Endothelial cell of umbilical vein (primary cell): ENCODE measurements at regions not wholly inside any gene's neighbourhood (a gene's known extent, or its start where the extent isn't known, plus 50 kb on each side); places are given as distances from the start of the nearest gene placed in this dataset.

ENCODE experiments used
- BruUV-seq: library from RNA; stranded (reverse); fragments of 400-500 nt; replicated peaks from 2 replicates; lab custom pipeline; 2021; lab: Mats Ljungman, UMichigan
- CTCF ChIA-PET: fragments of 300-600, 350-600 bp; sonication (Branson Sonifier 250); formaldehyde crosslinking; loops from one replicate; lab custom pipeline; 2021; ENCODE audit warnings: antibody characterized with exemption, inconsistent platforms; lab: Charles Lee
- POLR2A ChIA-PET: fragments of 300-600, 350-600 bp; sonication (Branson Sonifier 250); formaldehyde crosslinking; loops from one replicate; lab custom pipeline; 2021; ENCODE audit warnings: antibody characterized with exemption, inconsistent platforms; lab: Charles Lee
- DNase-seq: peaks from one replicate; pipeline ENCODE4 v3.0.0-alpha.2; 2011; ENCODE audit warnings: low read depth, low spot score
- FAIRE-seq: peaks from 2 replicates; lab custom pipeline; 2011; peaks lifted over from hg19 to GRCh38; lab: Jason Lieb, UNC
- H2AFZ ChIP-seq: 2 replicates; pipeline ENCODE4 v1.6.0; 2012; ENCODE audit warnings: low read depth, low read length, control low read depth, inconsistent platforms
- H3K27ac ChIP-seq: 2 replicates; pipeline ENCODE4 v1.5.1; 2011; ENCODE audit warnings: low read depth, mild to moderate bottlenecking, control low read depth, low read length, moderate library complexity; ENCODE audit not compliant: insufficient read depth
- H3K27me3 ChIP-seq, 2 experiments: 2 replicates each; pipeline versions ENCODE4 v1.6.0 to v1.6.1; 2011; ENCODE audit warnings: low read length in 2 of 2, mixed read lengths in 1 of 2; ENCODE audit not compliant: control insufficient read depth in 2 of 2, insufficient read depth in 2 of 2
- H3K36me3 ChIP-seq, 2 experiments: 2 replicates in 1 of 2; 3 replicates in 1 of 2; pipeline ENCODE4 v1.5.1; 2011; ENCODE audit warnings: low read length in 2 of 2, mild to moderate bottlenecking in 1 of 2, moderate library complexity in 1 of 2; ENCODE audit not compliant: control insufficient read depth in 2 of 2, insufficient read depth in 2 of 2; ENCODE audit errors: extremely low read depth in 1 of 2
- H3K4me1 ChIP-seq: 3 replicates; pipeline ENCODE4 v1.5.1; 2011; ENCODE audit warnings: mild to moderate bottlenecking, low read length; ENCODE audit not compliant: control insufficient read depth, insufficient read depth; ENCODE audit errors: extremely low read depth
- H3K4me2 ChIP-seq: 2 replicates; pipeline ENCODE4 v1.6.1; 2011; ENCODE audit warnings: low read length, control low read depth, mixed read lengths; ENCODE audit not compliant: insufficient read depth
- H3K4me3 ChIP-seq, 3 experiments: fragments of 200-600 bp in 1 of 3; sonication (generic), shearing (Covaris generic) in 1 of 3; replicated peaks in 1 of 3; 2 replicates each; pipeline ENCODE4 v1.5.1; 2011 to 2016; ENCODE audit warnings: control low read depth in 3 of 3, low read length in 3 of 3, mild to moderate bottlenecking in 2 of 3, inconsistent platforms in 1 of 3, low read depth in 1 of 3, moderate library complexity in 1 of 3; ENCODE audit not compliant: insufficient read depth in 1 of 3
- H3K79me2 ChIP-seq: 2 replicates; pipeline ENCODE4 v1.6.0; 2012; ENCODE audit warnings: low read length, inconsistent platforms; ENCODE audit not compliant: control insufficient read depth, insufficient read depth
- H3K9ac ChIP-seq: replicated peaks from 2 replicates; pipeline ENCODE3; 2011; ENCODE audit warnings: low read length, control low read depth; ENCODE audit not compliant: insufficient read depth; ENCODE audit errors: extremely low read depth
- H3K9me1 ChIP-seq: replicated peaks from 3 replicates; pipeline ENCODE4 v1.6.0; 2011; ENCODE audit warnings: mild to moderate bottlenecking, low read length; ENCODE audit not compliant: control insufficient read depth, insufficient read depth; ENCODE audit errors: extremely low read depth
- H3K9me3 ChIP-seq: replicated peaks from 2 replicates; pipeline ENCODE4 v1.5.1; 2012; ENCODE audit warnings: low read length, inconsistent platforms; ENCODE audit not compliant: control insufficient read depth, insufficient read depth
- H4K20me1 ChIP-seq: replicated peaks from 2 replicates; pipeline ENCODE3; 2011; ENCODE audit warnings: mild to moderate bottlenecking, low read length; ENCODE audit not compliant: control insufficient read depth, insufficient read depth; ENCODE audit errors: extremely low read depth
- EZH2 ChIP-seq: IDR thresholded peaks from 2 replicates; pipeline ENCODE4 v1.6.1; 2012; ENCODE audit warnings: borderline replicate concordance, low read depth, mild to moderate bottlenecking, moderate library complexity, low read length, inconsistent platforms; ENCODE audit not compliant: severe bottlenecking
- FOS ChIP-seq: IDR thresholded peaks from 2 replicates; pipeline ENCODE4 v1.6.1; 2011; ENCODE audit warnings: mild to moderate bottlenecking, low read length, moderate library complexity, borderline replicate concordance; ENCODE audit not compliant: insufficient read depth
- GATA2 ChIP-seq: IDR thresholded peaks from 2 replicates; pipeline ENCODE4 v1.7.0; 2011; ENCODE audit warnings: low read depth, mild to moderate bottlenecking, moderate library complexity, mixed read lengths, low read length; ENCODE audit not compliant: insufficient read length, insufficient read depth
- JUN ChIP-seq: IDR thresholded peaks from 2 replicates; pipeline ENCODE4 v1.6.1; 2011; ENCODE audit warnings: borderline replicate concordance, low read depth; ENCODE audit not compliant: insufficient read length, insufficient read depth
- MYC ChIP-seq: IDR thresholded peaks from one replicate; pipeline ENCODE4 v1.6.1; 2011; ENCODE audit warnings: mild to moderate bottlenecking, low read depth, low read length
- POLR2A ChIP-seq: IDR thresholded peaks from 2 replicates; pipeline ENCODE4 v1.6.1; 2012; ENCODE audit warnings: low read depth, mild to moderate bottlenecking, control low read depth, low read length
- POLR2AphosphoS5 ChIP-seq: IDR thresholded peaks from 2 replicates; pipeline ENCODE4 v1.6.1; 2012; ENCODE audit warnings: low read depth, mild to moderate bottlenecking, control low read depth, low read length, moderate library complexity; ENCODE audit not compliant: insufficient read depth
- dilution Hi-C: fragments of 300-500 bp; cut with MboI; formaldehyde crosslinking; loops from one replicate; pipeline ENCODE4 v1.15.0; 2019; ENCODE audit warnings: low sequenced_read_pairs; ENCODE audit not compliant: extremely low pct_ligation_motif_present
- intact Hi-C: fragments of 100-400 bp; cut with micrococcal nuclease; formaldehyde crosslinking; loops from one replicate; pipeline ENCODE4 v1.10.0; 2022
- TF ChIP-seq, protein P1 (sequence below), 2 donors: IDR thresholded peaks; 1 replicate in 1 of 2; 2 replicates in 1 of 2; pipeline ENCODE4 v1.5.1; 2011; ENCODE audit warnings: low read length in 2 of 2, mild to moderate bottlenecking in 2 of 2, moderate library complexity in 2 of 2, control low read depth in 1 of 2, inconsistent platforms in 1 of 2, low read depth in 1 of 2; ENCODE audit not compliant: insufficient read depth in 1 of 2; ENCODE audit errors: extremely low read depth in 1 of 2
- TF ChIP-seq, protein P2 (sequence below): IDR thresholded peaks from 2 replicates; pipeline ENCODE4 v1.6.1; 2011; ENCODE audit not compliant: insufficient read depth, insufficient read length

DNA sequence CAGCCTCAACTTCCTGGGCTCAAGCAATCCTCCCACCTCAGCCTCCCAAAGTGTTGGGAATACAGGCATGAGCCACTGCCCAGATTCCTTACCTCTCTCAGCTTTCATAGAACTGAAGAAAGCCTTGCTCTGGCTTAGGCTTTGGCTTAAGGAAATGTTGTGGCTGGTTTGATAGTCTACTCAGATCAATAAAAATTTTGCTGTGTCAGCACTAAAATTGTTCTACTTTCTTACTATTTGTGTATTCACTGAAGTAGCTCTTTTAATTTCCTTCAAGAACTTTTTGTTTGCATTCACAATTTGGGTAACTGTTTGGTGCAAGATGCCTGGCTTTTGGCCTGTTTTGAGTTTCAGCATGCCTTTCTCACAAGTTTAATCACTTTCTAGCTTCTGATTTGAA lies 634.0 kb upstream of the FSHR start:
- TF ChIP-seq EZH2 (no peak), MYC (no peak), JUN (no peak), FOS (no peak), POLR2AphosphoS5 (no peak), POLR2A (no peak), GATA2 (no peak)
- TF ChIP-seq, protein P1, sequence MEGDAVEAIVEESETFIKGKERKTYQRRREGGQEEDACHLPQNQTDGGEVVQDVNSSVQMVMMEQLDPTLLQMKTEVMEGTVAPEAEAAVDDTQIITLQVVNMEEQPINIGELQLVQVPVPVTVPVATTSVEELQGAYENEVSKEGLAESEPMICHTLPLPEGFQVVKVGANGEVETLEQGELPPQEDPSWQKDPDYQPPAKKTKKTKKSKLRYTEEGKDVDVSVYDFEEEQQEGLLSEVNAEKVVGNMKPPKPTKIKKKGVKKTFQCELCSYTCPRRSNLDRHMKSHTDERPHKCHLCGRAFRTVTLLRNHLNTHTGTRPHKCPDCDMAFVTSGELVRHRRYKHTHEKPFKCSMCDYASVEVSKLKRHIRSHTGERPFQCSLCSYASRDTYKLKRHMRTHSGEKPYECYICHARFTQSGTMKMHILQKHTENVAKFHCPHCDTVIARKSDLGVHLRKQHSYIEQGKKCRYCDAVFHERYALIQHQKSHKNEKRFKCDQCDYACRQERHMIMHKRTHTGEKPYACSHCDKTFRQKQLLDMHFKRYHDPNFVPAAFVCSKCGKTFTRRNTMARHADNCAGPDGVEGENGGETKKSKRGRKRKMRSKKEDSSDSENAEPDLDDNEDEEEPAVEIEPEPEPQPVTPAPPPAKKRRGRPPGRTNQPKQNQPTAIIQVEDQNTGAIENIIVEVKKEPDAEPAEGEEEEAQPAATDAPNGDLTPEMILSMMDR (IDR thresholded peaks at IDR 0.05; ENCODE audit: extremely low read depth in 1 of 2, insufficient read depth in 1 of 2, low read depth in 1 of 2, low read length in 2 of 2): no peak
- TF ChIP-seq, protein P2, sequence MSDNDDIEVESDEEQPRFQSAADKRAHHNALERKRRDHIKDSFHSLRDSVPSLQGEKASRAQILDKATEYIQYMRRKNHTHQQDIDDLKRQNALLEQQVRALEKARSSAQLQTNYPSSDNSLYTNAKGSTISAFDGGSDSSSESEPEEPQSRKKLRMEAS: no peak
- Histone ChIP-seq H3K9me3 (no peaks in the 10 kb centered on the region), H3K9me1 (no peaks in the 10 kb centered on the region), H2AFZ (no peak overlapping the region), H3K27me3 (no peaks in the 10 kb centered on the region), H3K4me2 (no peak overlapping the region), H3K36me3 (no peaks in the 10 kb centered on the region), H4K20me1 (no peaks in the 10 kb centered on the region), H3K4me3 (no peak overlapping the region), H3K79me2 (no peaks in the 10 kb centered on the region), H3K4me1 (no peaks in the 10 kb centered on the region), H3K27ac (no peak overlapping the region), H3K9ac (no peak overlapping the region)
- CTCF ChIA-PET: no interaction called here
- DNase-seq (no peak), FAIRE-seq (no peak)
- no TSS peak for BruUV-seq
- intact Hi-C loops (no loop called here), dilution Hi-C loops (no loop called here)
- POLR2A ChIA-PET: no interaction called here
